ENCODE measurements at regions not wholly inside any gene's neighbourhood (a gene's known extent, or its start where the extent isn't known, plus 50 kb on each side); places are given as distances from the start of the nearest gene placed in this dataset.

GRCh38 chr3:153657461-153657860, 463.7 kb upstream of the ARHGEF26 start:
- no peak for TF ChIP-seq EZH2phosphoT487 (IDR thresholded peaks at IDR 0.05; ENCODE audit: borderline replicate concordance, low read depth, low read length)
- TF ChIP-seq, protein P1, sequence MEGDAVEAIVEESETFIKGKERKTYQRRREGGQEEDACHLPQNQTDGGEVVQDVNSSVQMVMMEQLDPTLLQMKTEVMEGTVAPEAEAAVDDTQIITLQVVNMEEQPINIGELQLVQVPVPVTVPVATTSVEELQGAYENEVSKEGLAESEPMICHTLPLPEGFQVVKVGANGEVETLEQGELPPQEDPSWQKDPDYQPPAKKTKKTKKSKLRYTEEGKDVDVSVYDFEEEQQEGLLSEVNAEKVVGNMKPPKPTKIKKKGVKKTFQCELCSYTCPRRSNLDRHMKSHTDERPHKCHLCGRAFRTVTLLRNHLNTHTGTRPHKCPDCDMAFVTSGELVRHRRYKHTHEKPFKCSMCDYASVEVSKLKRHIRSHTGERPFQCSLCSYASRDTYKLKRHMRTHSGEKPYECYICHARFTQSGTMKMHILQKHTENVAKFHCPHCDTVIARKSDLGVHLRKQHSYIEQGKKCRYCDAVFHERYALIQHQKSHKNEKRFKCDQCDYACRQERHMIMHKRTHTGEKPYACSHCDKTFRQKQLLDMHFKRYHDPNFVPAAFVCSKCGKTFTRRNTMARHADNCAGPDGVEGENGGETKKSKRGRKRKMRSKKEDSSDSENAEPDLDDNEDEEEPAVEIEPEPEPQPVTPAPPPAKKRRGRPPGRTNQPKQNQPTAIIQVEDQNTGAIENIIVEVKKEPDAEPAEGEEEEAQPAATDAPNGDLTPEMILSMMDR (conservative IDR thresholded peaks at IDR 0.05; ENCODE audit: low read length), result no peak
- intact Hi-C loops (cut with micrococcal nuclease; ENCODE audit: unreplicated experiment), result no loop called here
- H3K4me1 ChIP-seq (ENCODE audit: insufficient read depth, low read length, poor library complexity, severe bottlenecking), result no peaks in the 10 kb centered on the region
- no peaks in the 10 kb centered on the region for H4K20me1 ChIP-seq (ENCODE audit: insufficient read depth, low read length)
- ChIA-PET CTCF (ENCODE audit: unreplicated experiment) (no interaction called here), POLR2A (interaction anchor here (0.5 kb wide), 1 partner anchor 583 kb away, joined by 3 read pairs; no protein-coding TSS in a partner anchor)
- H2AFZ ChIP-seq (ENCODE audit: low read length), result no peak overlapping the region
- no peaks in the 10 kb centered on the region for H3K79me2 ChIP-seq (ENCODE audit: insufficient read depth, low read depth, low read length)
- no peaks in the 10 kb centered on the region for H3K9me2 ChIP-seq (ENCODE audit: insufficient read depth, low read length)
- H3K9me3 ChIP-seq (ENCODE audit: low read length), result no peaks in the 10 kb centered on the region
- no peak for DNase-seq (ENCODE audit: low spot score)
- H3K27ac ChIP-seq (ENCODE audit: low read depth, low read length, poor library complexity, severe bottlenecking), result no peak overlapping the region
- H3K36me3 ChIP-seq (ENCODE audit: insufficient read depth, low read length), result peaks cover 8% of the 10 kb centered on the region
- BruUV-seq (replicated peaks), result no TSS peak
- H3K4me3 ChIP-seq (ENCODE audit: low read depth, low read length, poor library complexity, severe bottlenecking), result no peak overlapping the region
- H3K4me2 ChIP-seq (ENCODE audit: low read length), result no peak overlapping the region

DNA sequence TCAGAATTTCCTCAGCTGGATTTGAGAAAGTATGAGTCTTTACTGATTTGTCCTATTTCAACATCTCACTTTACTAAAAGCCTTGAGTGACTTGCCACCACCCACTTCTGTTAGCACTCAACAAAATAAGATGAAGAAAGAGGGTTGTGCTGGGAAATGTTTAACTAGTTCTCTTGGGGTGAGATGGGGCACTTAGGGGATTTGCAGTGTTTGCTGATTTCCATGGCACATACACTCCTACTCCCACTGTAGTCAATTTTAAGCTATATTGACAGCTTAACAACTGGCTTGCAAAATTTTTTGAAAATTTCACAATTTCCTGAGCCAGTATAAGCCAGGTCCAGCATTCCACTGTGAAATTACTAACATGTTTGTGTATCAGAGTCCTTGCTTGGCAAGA, 463.1 kb upstream of the ARHGEF26 start:
- Histone ChIP-seq H3K9me2 (ENCODE audit: insufficient read depth, low read length) (no peaks in the 10 kb centered on the region), H3K27ac (ENCODE audit: low read depth, low read length, poor library complexity, severe bottlenecking) (no peak overlapping the region), H3K4me2 (ENCODE audit: low read length) (no peak overlapping the region), H3K79me2 (ENCODE audit: insufficient read depth, low read depth, low read length) (no peaks in the 10 kb centered on the region), H4K20me1 (ENCODE audit: insufficient read depth, low read length) (no peaks in the 10 kb centered on the region), H3K9me3 (ENCODE audit: low read length) (no peaks in the 10 kb centered on the region), H3K4me3 (ENCODE audit: low read depth, low read length, poor library complexity, severe bottlenecking) (no peak overlapping the region), H3K36me3 (ENCODE audit: insufficient read depth, low read length) (peaks cover 7% of the 10 kb centered on the region), H3K4me1 (ENCODE audit: insufficient read depth, low read length, poor library complexity, severe bottlenecking) (no peaks in the 10 kb centered on the region), H2AFZ (ENCODE audit: low read length) (no peak overlapping the region)
- TF ChIP-seq, protein P1 (conservative IDR thresholded peaks at IDR 0.05; ENCODE audit: low read length), result no peak
- no peak for TF ChIP-seq EZH2phosphoT487 (IDR thresholded peaks at IDR 0.05; ENCODE audit: borderline replicate concordance, low read depth, low read length)
- DNase-seq (ENCODE audit: low spot score), result no peak
- BruUV-seq (replicated peaks), result no TSS peak
- intact Hi-C loops (cut with micrococcal nuclease; ENCODE audit: unreplicated experiment), result no loop called here
- POLR2A ChIA-PET, result interaction anchor here (0.5 to 1.4 kb wide), 4 partner anchors 21 to 584 kb away, joined by 3 read pairs; no protein-coding TSS in a partner anchor
- CTCF ChIA-PET (ENCODE audit: unreplicated experiment), result no interaction called here

DNA sequence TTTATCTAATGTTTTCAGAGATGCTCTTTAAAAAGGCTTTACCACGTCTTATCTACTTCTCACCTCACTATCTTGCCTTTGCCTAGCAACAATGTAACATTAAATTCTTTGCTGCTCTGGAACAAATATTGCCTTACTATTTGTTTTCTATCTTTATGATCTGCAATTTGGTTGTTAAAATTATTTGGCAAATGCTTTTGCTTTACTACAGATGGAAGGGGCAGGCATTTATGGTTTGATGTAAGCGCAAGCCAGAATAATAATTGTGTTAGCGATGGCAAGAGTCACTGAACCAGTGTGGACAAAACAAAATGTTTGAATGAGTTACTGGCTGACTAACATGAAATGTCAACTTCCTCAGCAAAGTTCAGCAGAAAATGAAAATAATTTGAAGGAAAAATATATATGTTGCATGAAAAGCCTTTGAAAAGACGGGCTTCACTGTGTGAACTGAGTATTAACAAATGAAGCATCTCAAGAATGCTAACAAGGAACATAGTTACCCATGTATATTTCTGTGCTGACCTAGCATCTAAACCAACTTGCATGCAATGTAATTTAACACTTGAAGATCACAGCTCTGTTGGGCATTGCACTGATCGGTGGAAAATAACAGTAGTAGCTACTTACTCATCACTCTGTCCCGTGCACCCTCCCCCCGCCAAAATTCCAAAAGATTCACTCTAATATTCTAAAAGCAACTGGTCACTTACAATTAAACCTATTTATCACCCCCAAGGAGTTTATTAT, 454.0 kb upstream of the ARHGEF26 start:
- TF ChIP-seq, protein P1 (conservative IDR thresholded peaks at IDR 0.05; ENCODE audit: low read length), result no peak
- no peak for TF ChIP-seq EZH2phosphoT487 (IDR thresholded peaks at IDR 0.05; ENCODE audit: borderline replicate concordance, low read depth, low read length)

More for the DNA sequence above, 454.0 kb upstream of the ARHGEF26 start:
- H3K36me3 ChIP-seq (ENCODE audit: insufficient read depth, low read length), result peaks cover 24% of the 10 kb centered on the region
- H3K79me2 ChIP-seq (ENCODE audit: insufficient read depth, low read depth, low read length), result no peaks in the 10 kb centered on the region
- no peaks in the 10 kb centered on the region for H3K4me1 ChIP-seq (ENCODE audit: insufficient read depth, low read length, poor library complexity, severe bottlenecking)
- ChIA-PET POLR2A (interaction anchor here (0.6 to 1.2 kb wide), 2 partner anchors 96 to 615 kb away, joined by 3 read pairs; no protein-coding TSS in a partner anchor), CTCF (ENCODE audit: unreplicated experiment) (no interaction called here)
- no peak for DNase-seq (ENCODE audit: low spot score)
- H3K9me3 ChIP-seq (ENCODE audit: low read length), result no peaks in the 10 kb centered on the region
- H4K20me1 ChIP-seq (ENCODE audit: insufficient read depth, low read length), result no peaks in the 10 kb centered on the region
- H2AFZ ChIP-seq (ENCODE audit: low read length), result no peak overlapping the region
- BruUV-seq (replicated peaks), result no TSS peak
- H3K27ac ChIP-seq (ENCODE audit: low read depth, low read length, poor library complexity, severe bottlenecking), result no peak overlapping the region
- no peak overlapping the region for H3K4me2 ChIP-seq (ENCODE audit: low read length)
- no peak overlapping the region for H3K4me3 ChIP-seq (ENCODE audit: low read depth, low read length, poor library complexity, severe bottlenecking)
- no peaks in the 10 kb centered on the region for H3K9me2 ChIP-seq (ENCODE audit: insufficient read depth, low read length)
- intact Hi-C loops (cut with micrococcal nuclease; ENCODE audit: unreplicated experiment), result no loop called here
